ENCODE measurements at regions not wholly inside any gene's neighbourhood (a gene's known extent, or its start where the extent isn't known, plus 50 kb on each side); places are given as distances from the start of the nearest gene placed in this dataset.
A peak's percentile ranks its signal among the peaks of the same experiment; 100 is the strongest.

- H3K36me3 ChIP-seq = no peaks in the 10 kb centered on the region
Observed at GRCh38 chr5:89241186-89241585, 358.2 kb upstream of the MEF2C start.

GRCh38 chr5:89236900-89237299, 353.9 kb upstream of the MEF2C start:
- no peak overlapping the region for H3K27ac ChIP-seq
- DNase-seq = no peak

More at GRCh38 chr5:89241186-89241585, 358.2 kb upstream of the MEF2C start:
- Histone ChIP-seq H3K9me3 (replicated peaks) (no peaks in the 10 kb centered on the region), H3K27me3 (no peaks in the 10 kb centered on the region), H3K27ac (no peak overlapping the region; the same call in 1 of the 2 replicates), H3K4me1 (peaks cover 10% of the 10 kb centered on the region), H3K4me3 (no peak overlapping the region)
- no peak for DNase-seq

GRCh38 chr5:89233462-89233861, 350.5 kb upstream of the MEF2C start:
- H3K36me3 ChIP-seq = no peaks in the 10 kb centered on the region
- H3K27me3 ChIP-seq = no peaks in the 10 kb centered on the region

More at GRCh38 chr5:89236900-89237299, 353.9 kb upstream of the MEF2C start:
- Histone ChIP-seq H3K36me3 (no peaks in the 10 kb centered on the region), H3K4me3 (no peak overlapping the region), H3K9me3 (replicated peaks) (no peaks in the 10 kb centered on the region), H3K4me1 (peaks cover 10% of the 10 kb centered on the region), H3K27me3 (no peaks in the 10 kb centered on the region)

GRCh38 chr5:89232139-89232603, 349.2 kb upstream of the MEF2C start:
- no peaks in the 10 kb centered on the region for H3K36me3 ChIP-seq
- H3K4me3 ChIP-seq = no peak overlapping the region
- no peaks in the 10 kb centered on the region for H3K27me3 ChIP-seq
- no peaks in the 10 kb centered on the region for H3K9me3 ChIP-seq (replicated peaks)
- H3K4me1 ChIP-seq = no peaks in the 10 kb centered on the region
- H3K27ac ChIP-seq = no peak overlapping the region
- DNase-seq = no peak

More at GRCh38 chr5:89233462-89233861, 350.5 kb upstream of the MEF2C start:
- DNase-seq = no peak
- Histone ChIP-seq H3K4me3 (no peak overlapping the region), H3K4me1 (no peaks in the 10 kb centered on the region), H3K9me3 (replicated peaks) (no peaks in the 10 kb centered on the region), H3K27ac (no peak overlapping the region)

GRCh38 chr5:89230178-89230577, 347.2 kb upstream of the MEF2C start:
- H3K9me3 ChIP-seq (replicated peaks) = no peaks in the 10 kb centered on the region
- H3K27ac ChIP-seq = no peak overlapping the region
- no peak for DNase-seq
- no peaks in the 10 kb centered on the region for H3K4me1 ChIP-seq
- H3K4me3 ChIP-seq = no peak overlapping the region
- H3K36me3 ChIP-seq = no peaks in the 10 kb centered on the region
- H3K27me3 ChIP-seq = no peaks in the 10 kb centered on the region

- Histone ChIP-seq H3K27ac (no peak overlapping the region), H3K9me3 (replicated peaks) (no peaks in the 10 kb centered on the region), H3K4me1 (no peaks in the 10 kb centered on the region), H3K4me3 (no peak overlapping the region), H3K27me3 (no peaks in the 10 kb centered on the region), H3K36me3 (no peaks in the 10 kb centered on the region)
- no peak for DNase-seq
Observed at GRCh38 chr5:89229331-89230070, 346.5 kb upstream of the MEF2C start.

GRCh38 chr5:89228355-89228754, 345.4 kb upstream of the MEF2C start:
- DNase-seq = no peak
- no peaks in the 10 kb centered on the region for H3K4me1 ChIP-seq
- no peaks in the 10 kb centered on the region for H3K27me3 ChIP-seq
- no peaks in the 10 kb centered on the region for H3K9me3 ChIP-seq (replicated peaks)
- no peak overlapping the region for H3K4me3 ChIP-seq
- H3K27ac ChIP-seq = no peak overlapping the region
- H3K36me3 ChIP-seq = no peaks in the 10 kb centered on the region

- Histone ChIP-seq H3K4me3 (no peak overlapping the region), H3K27me3 (no peaks in the 10 kb centered on the region), H3K9me3 (replicated peaks) (no peaks in the 10 kb centered on the region), H3K36me3 (no peaks in the 10 kb centered on the region), H3K4me1 (peaks cover 7% of the 10 kb centered on the region; the same call in 1 of the 2 replicates), H3K27ac (no peak overlapping the region)
- no peak for DNase-seq
Observed at GRCh38 chr5:89218364-89218763, 335.4 kb upstream of the MEF2C start.

- Histone ChIP-seq H3K36me3 (no peaks in the 10 kb centered on the region), H3K27me3 (no peaks in the 10 kb centered on the region), H3K27ac (no peak overlapping the region), H3K4me3 (no peak overlapping the region), H3K9me3 (replicated peaks) (no peaks in the 10 kb centered on the region), H3K4me1 (peaks cover 7% of the 10 kb centered on the region; the same call in 1 of the 2 replicates)
- no peak for DNase-seq
Observed at GRCh38 chr5:89216606-89217005, 333.6 kb upstream of the MEF2C start.

GRCh38 chr5:89213573-89213972, 330.6 kb upstream of the MEF2C start:
- no peak overlapping the region for H3K4me3 ChIP-seq

GRCh38 chr5:89211836-89212235, 328.9 kb upstream of the MEF2C start:
- no peaks in the 10 kb centered on the region for H3K36me3 ChIP-seq
- no peak overlapping the region for H3K27ac ChIP-seq
- no peak for DNase-seq
- H3K27me3 ChIP-seq = no peaks in the 10 kb centered on the region
- H3K4me3 ChIP-seq = no peak overlapping the region
- H3K4me1 ChIP-seq = peaks cover 7% of the 10 kb centered on the region; the same call in 1 of the 2 replicates
- H3K9me3 ChIP-seq (replicated peaks) = no peaks in the 10 kb centered on the region

More at GRCh38 chr5:89213573-89213972, 330.6 kb upstream of the MEF2C start:
- H3K27me3 ChIP-seq = no peaks in the 10 kb centered on the region
- peaks cover 7% of the 10 kb centered on the region; the same call in 1 of the 2 replicates for H3K4me1 ChIP-seq
- no peaks in the 10 kb centered on the region for H3K9me3 ChIP-seq (replicated peaks)
- H3K36me3 ChIP-seq = no peaks in the 10 kb centered on the region
- no peak overlapping the region for H3K27ac ChIP-seq
- peak; percentile 51 to 75 for DNase-seq

- H3K4me1 ChIP-seq = peaks cover 13% of the 10 kb centered on the region
- no peaks in the 10 kb centered on the region for H3K27me3 ChIP-seq
- no peak overlapping the region for H3K4me3 ChIP-seq
- no peak for DNase-seq
- no peaks in the 10 kb centered on the region for H3K36me3 ChIP-seq
- no peak overlapping the region for H3K27ac ChIP-seq
- H3K9me3 ChIP-seq (replicated peaks) = no peaks in the 10 kb centered on the region
Observed at GRCh38 chr5:89208811-89209210, 325.8 kb upstream of the MEF2C start.

GRCh38 chr5:89208392-89208791, 325.4 kb upstream of the MEF2C start:
- H3K27me3 ChIP-seq = no peaks in the 10 kb centered on the region
- H3K4me1 ChIP-seq = peaks cover 11% of the 10 kb centered on the region
- H3K27ac ChIP-seq = no peak overlapping the region
- no peaks in the 10 kb centered on the region for H3K36me3 ChIP-seq
- H3K4me3 ChIP-seq = no peak overlapping the region
- no peak for DNase-seq
- H3K9me3 ChIP-seq (replicated peaks) = no peaks in the 10 kb centered on the region

- DNase-seq = peak in 1 of 2 experiments; percentile 13
- Histone ChIP-seq H3K36me3 (no peaks in the 10 kb centered on the region), H3K4me1 (peaks cover 11% of the 10 kb centered on the region), H3K27ac (no peak overlapping the region), H3K9me3 (replicated peaks) (peaks cover 5% of the 10 kb centered on the region; the same call in 1 of the 2 replicates), H3K27me3 (no peaks in the 10 kb centered on the region), H3K4me3 (no peak overlapping the region)
Observed at GRCh38 chr5:89204756-89205155, 321.8 kb upstream of the MEF2C start.

- H3K27ac ChIP-seq = no peak overlapping the region
- no peak overlapping the region for H3K4me3 ChIP-seq
Observed at GRCh38 chr5:89203611-89204010, 320.6 kb upstream of the MEF2C start.

GRCh38 chr5:89200899-89201298, 317.9 kb upstream of the MEF2C start:
- peaks cover 11% of the 10 kb centered on the region for H3K4me1 ChIP-seq
- H3K27ac ChIP-seq = no peak overlapping the region
- no peak for DNase-seq
- H3K36me3 ChIP-seq = no peaks in the 10 kb centered on the region
- no peaks in the 10 kb centered on the region for H3K27me3 ChIP-seq
- no peak overlapping the region for H3K4me3 ChIP-seq
- peaks cover 25% of the 10 kb centered on the region for H3K9me3 ChIP-seq (replicated peaks)

More at GRCh38 chr5:89203611-89204010, 320.6 kb upstream of the MEF2C start:
- H3K9me3 ChIP-seq (replicated peaks) = peaks cover 12% of the 10 kb centered on the region
- peaks cover 11% of the 10 kb centered on the region for H3K4me1 ChIP-seq
- no peaks in the 10 kb centered on the region for H3K27me3 ChIP-seq
- H3K36me3 ChIP-seq = no peaks in the 10 kb centered on the region
- DNase-seq = no peak
